Kidney tubule cell (primary cell): ENCODE measurements at regions not wholly inside any gene's neighbourhood (a gene's known extent, or its start where the extent isn't known, plus 50 kb on each side); places are given as distances from the start of the nearest gene placed in this dataset.
"Not testable (repeated sequence)": the region's sequence is repeated elsewhere in the genome, so short reads cannot be mapped to it uniquely, and the experiment has no call there.

Experiments used
- DNase-seq: peaks from one replicate; pipeline ENCODE4 v3.0.0-alpha.2; 2018; ENCODE audit warnings: low spot score

- DNase-seq, result no peak
These were observed 119.2 kb upstream of the SLC39A10 start for GRCh38 chr2:195537811-195538210.

GRCh38 chr2:195536906-195537305 is 120.1 kb upstream of the SLC39A10 start:
- no peak for DNase-seq

- DNase-seq, result no peak
These were observed 121.0 kb upstream of the SLC39A10 start for GRCh38 chr2:195535911-195536522.

- DNase-seq, result no peak
These were observed 122.1 kb upstream of the SLC39A10 start for GRCh38 chr2:195534971-195535370.

- peak; percentile 82 for DNase-seq
These were observed 123.0 kb upstream of the SLC39A10 start for GRCh38 chr2:195533771-195534642.

- no peak for DNase-seq
These were observed 124.3 kb upstream of the SLC39A10 start for GRCh38 chr2:195532628-195533271.

- DNase-seq, result no peak
These were observed 124.8 kb upstream of the SLC39A10 start for GRCh38 chr2:195532255-195532627.

- DNase-seq, result peak; percentile 58
These were observed 125.3 kb upstream of the SLC39A10 start for GRCh38 chr2:195531754-195532153.

GRCh38 chr2:195523242-195523641 is 133.8 kb upstream of the SLC39A10 start:
- DNase-seq, result not testable (repeated sequence)

- DNase-seq, result no peak
These were observed 135.4 kb upstream of the SLC39A10 start for GRCh38 chr2:195521589-195521988.

- peak; percentile 79 for DNase-seq
These were observed 136.3 kb upstream of the SLC39A10 start for GRCh38 chr2:195520671-195521155.

GRCh38 chr2:195515551-195515950 is 141.5 kb upstream of the SLC39A10 start:
- DNase-seq, result no peak

GRCh38 chr2:195514365-195514764 is 142.7 kb upstream of the SLC39A10 start:
- peak; percentile 56 for DNase-seq

- no peak for DNase-seq
These were observed 143.9 kb upstream of the SLC39A10 start for GRCh38 chr2:195513119-195513518.

- DNase-seq, result no peak
These were observed 147.5 kb upstream of the SLC39A10 start for GRCh38 chr2:195509551-195509950.

- no peak for DNase-seq
These were observed 148.9 kb upstream of the SLC39A10 start for GRCh38 chr2:195508139-195508455.

GRCh38 chr2:195507447-195508138 is 149.4 kb upstream of the SLC39A10 start:
- no peak for DNase-seq

- no peak for DNase-seq
These were observed 151.3 kb upstream of the SLC39A10 start for GRCh38 chr2:195505701-195506100.

GRCh38 chr2:195503208-195503607 is 153.8 kb upstream of the SLC39A10 start:
- no peak for DNase-seq

- peak; percentile 15 for DNase-seq
These were observed 155.3 kb upstream of the SLC39A10 start for GRCh38 chr2:195501746-195502145.

- DNase-seq, result no peak
These were observed 156.1 kb upstream of the SLC39A10 start for GRCh38 chr2:195500879-195501278.

GRCh38 chr2:195498839-195499490 is 158.1 kb upstream of the SLC39A10 start:
- no peak for DNase-seq
